AG04450 (cell line): ENCODE measurements at regions not wholly inside any gene's neighbourhood (a gene's known extent, or its start where the extent isn't known, plus 50 kb on each side); places are given as distances from the start of the nearest gene placed in this dataset.

Experiments used
- CTCF ChIA-PET: fragments of 300-600, 350-600 bp; formaldehyde crosslinking; extraction: SDS; loops from one replicate; lab custom pipeline; 2022; ENCODE audit warnings: antibody characterized with exemption, inconsistent platforms; lab: Charles Lee
- POLR2A ChIA-PET: fragments of 350-600 bp; formaldehyde crosslinking; extraction: SDS; loops from one replicate; lab custom pipeline; 2021; ENCODE audit warnings: antibody characterized with exemption, inconsistent platforms; lab: Yijun Ruan, JAX
- DNase-seq: peaks from one replicate; pipeline ENCODE4 v3.0.0-alpha.2; 2011; ENCODE audit warnings: low read depth, low spot score
- H3K27ac ChIP-seq: one replicate; pipeline ENCODE4 v1.5.1; 2012; ENCODE audit warnings: low read depth, low read length, control low read depth
- H3K27me3 ChIP-seq: one replicate; pipeline ENCODE4 v1.6.0; 2012; ENCODE audit warnings: low read length; ENCODE audit not compliant: control insufficient read depth, insufficient read depth
- H3K4me3 ChIP-seq: 2 replicates; pipeline ENCODE4 v1.5.1; 2011; ENCODE audit warnings: mild to moderate bottlenecking, low read depth, low read length, control low read depth
- H3K9me3 ChIP-seq: 2 replicates; pipeline ENCODE4 v1.5.1; 2012; ENCODE audit warnings: low read length; ENCODE audit not compliant: control insufficient read depth, insufficient read depth
- TF ChIP-seq, protein P1 (sequence below): IDR thresholded peaks from 2 replicates; pipeline ENCODE4 v1.5.1; 2011; ENCODE audit warnings: low read depth, low read length, control low read depth, inconsistent platforms

GRCh38 chr5:159786901-159787691 is 129.2 kb upstream of the ADRA1B start:
- POLR2A ChIA-PET: no interaction called here
- CTCF ChIA-PET: interaction anchor here (0.6 to 1.0 kb wide), 2 partner anchors 19 to 178 kb away, joined by 4 to 7 read pairs; no protein-coding TSS in a partner anchor
- no peaks in the 10 kb centered on the region for H3K9me3 ChIP-seq
- H3K4me3 ChIP-seq: no peak overlapping the region
- DNase-seq: peak; percentile 52
- no peaks in the 10 kb centered on the region for H3K27me3 ChIP-seq
- H3K27ac ChIP-seq: peak overlapping the region; percentile 42
- TF ChIP-seq, protein P1, sequence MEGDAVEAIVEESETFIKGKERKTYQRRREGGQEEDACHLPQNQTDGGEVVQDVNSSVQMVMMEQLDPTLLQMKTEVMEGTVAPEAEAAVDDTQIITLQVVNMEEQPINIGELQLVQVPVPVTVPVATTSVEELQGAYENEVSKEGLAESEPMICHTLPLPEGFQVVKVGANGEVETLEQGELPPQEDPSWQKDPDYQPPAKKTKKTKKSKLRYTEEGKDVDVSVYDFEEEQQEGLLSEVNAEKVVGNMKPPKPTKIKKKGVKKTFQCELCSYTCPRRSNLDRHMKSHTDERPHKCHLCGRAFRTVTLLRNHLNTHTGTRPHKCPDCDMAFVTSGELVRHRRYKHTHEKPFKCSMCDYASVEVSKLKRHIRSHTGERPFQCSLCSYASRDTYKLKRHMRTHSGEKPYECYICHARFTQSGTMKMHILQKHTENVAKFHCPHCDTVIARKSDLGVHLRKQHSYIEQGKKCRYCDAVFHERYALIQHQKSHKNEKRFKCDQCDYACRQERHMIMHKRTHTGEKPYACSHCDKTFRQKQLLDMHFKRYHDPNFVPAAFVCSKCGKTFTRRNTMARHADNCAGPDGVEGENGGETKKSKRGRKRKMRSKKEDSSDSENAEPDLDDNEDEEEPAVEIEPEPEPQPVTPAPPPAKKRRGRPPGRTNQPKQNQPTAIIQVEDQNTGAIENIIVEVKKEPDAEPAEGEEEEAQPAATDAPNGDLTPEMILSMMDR: no peak

DNA sequence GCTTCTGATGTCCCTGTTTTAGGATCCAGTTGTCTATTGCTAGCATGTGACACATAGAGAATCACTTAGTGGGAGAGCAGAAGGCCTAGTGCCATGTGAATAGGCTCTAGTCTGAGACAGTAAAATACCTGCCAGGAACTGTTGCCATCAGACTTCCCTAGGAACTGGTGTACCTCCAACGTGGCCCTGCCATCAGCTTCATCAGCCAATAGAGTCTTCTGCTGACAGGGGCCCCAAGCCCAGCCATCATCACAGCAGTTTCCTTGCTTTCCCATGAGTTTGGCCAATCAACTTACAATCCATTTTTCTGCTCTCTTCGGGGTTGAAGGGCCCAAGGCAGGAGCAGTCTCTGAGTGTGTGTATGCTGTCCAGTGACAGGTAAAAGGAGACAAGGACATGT is 128.4 kb upstream of the ADRA1B start:
- no peak overlapping the region for H3K27ac ChIP-seq
- TF ChIP-seq, protein P1: no peak
- no peak for DNase-seq
- H3K9me3 ChIP-seq: no peaks in the 10 kb centered on the region
- ChIA-PET CTCF (interaction anchor here (1.0 to 1.3 kb wide), 2 partner anchors 177 to 234 kb away, joined by 3 to 4 read pairs; no protein-coding TSS in a partner anchor), POLR2A (no interaction called here)
- no peak overlapping the region for H3K4me3 ChIP-seq
- no peaks in the 10 kb centered on the region for H3K27me3 ChIP-seq

- CTCF ChIA-PET: interaction anchor here (1.3 kb wide), 1 partner anchor 233 kb away, joined by 3 read pairs; no protein-coding TSS in a partner anchor
- POLR2A ChIA-PET: no interaction called here
Measured at GRCh38 chr5:159788835-159789331, 127.4 kb upstream of the ADRA1B start.

DNA sequence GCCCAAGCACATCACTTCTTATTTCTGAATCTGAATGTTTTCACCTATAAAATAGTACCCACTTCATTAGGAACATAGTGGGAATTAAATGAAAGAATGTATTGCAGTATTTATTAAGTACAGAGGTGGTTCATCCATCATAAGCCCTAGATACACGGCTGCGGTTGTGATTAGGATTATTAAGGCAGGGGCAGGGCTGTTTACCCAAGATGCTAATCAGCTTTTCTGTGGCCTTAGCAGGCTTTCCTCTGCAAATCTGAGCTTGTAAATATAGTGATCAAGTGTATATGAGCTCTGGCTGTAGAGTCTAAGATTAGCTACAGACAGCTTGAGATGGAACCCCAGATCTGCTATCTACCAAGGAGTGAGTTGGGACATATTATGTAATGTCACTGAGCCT is 124.1 kb upstream of the ADRA1B start:
- Histone ChIP-seq H3K4me3 (no peak overlapping the region), H3K27me3 (no peaks in the 10 kb centered on the region), H3K9me3 (no peaks in the 10 kb centered on the region), H3K27ac (no peak overlapping the region)
- ChIA-PET CTCF (no interaction called here), POLR2A (interaction anchor here (0.6 kb wide), 1 partner anchor 31 kb away, joined by 5 read pairs; no protein-coding TSS in a partner anchor)
- TF ChIP-seq, protein P1: no peak
- DNase-seq: no peak

More at GRCh38 chr5:159788835-159789331, 127.4 kb upstream of the ADRA1B start:
- DNase-seq: no peak
- no peak overlapping the region for H3K4me3 ChIP-seq
- no peaks in the 10 kb centered on the region for H3K27me3 ChIP-seq
- H3K27ac ChIP-seq: no peak overlapping the region
- TF ChIP-seq, protein P1: no peak
- no peaks in the 10 kb centered on the region for H3K9me3 ChIP-seq
